ENCODE measurements at regions not wholly inside any gene's neighbourhood (a gene's known extent, or its start where the extent isn't known, plus 50 kb on each side); places are given as distances from the start of the nearest gene placed in this dataset.

DNA sequence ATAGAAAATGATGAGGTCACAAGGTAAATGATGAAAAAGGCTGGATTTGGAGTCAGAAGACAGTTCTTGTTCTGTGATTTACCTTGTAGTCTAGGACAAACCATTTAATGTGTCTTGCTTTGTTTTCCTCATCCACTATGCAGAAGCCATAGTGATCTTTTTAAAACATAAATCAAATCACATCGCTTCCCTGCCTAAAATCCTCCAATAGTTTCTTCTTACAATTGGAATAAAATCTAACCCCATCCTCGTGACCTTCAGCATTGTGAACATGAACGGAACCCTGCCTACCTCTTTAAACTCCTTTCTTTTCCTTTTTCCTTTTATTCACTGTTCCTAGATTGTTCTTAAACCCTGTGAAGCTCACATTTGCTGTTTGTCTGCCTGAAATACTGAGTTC is 204.9 kb upstream of the SAMSN1 start:
- TF ChIP-seq, protein P1, sequence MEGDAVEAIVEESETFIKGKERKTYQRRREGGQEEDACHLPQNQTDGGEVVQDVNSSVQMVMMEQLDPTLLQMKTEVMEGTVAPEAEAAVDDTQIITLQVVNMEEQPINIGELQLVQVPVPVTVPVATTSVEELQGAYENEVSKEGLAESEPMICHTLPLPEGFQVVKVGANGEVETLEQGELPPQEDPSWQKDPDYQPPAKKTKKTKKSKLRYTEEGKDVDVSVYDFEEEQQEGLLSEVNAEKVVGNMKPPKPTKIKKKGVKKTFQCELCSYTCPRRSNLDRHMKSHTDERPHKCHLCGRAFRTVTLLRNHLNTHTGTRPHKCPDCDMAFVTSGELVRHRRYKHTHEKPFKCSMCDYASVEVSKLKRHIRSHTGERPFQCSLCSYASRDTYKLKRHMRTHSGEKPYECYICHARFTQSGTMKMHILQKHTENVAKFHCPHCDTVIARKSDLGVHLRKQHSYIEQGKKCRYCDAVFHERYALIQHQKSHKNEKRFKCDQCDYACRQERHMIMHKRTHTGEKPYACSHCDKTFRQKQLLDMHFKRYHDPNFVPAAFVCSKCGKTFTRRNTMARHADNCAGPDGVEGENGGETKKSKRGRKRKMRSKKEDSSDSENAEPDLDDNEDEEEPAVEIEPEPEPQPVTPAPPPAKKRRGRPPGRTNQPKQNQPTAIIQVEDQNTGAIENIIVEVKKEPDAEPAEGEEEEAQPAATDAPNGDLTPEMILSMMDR (IDR thresholded peaks at IDR 0.05) = no peak
- TF ChIP-seq POLR2AphosphoS5 (IDR thresholded peaks at IDR 0.05) = no peak
